ENCODE measurements at regions not wholly inside any gene's neighbourhood (a gene's known extent, or its start where the extent isn't known, plus 50 kb on each side); places are given as distances from the start of the nearest gene placed in this dataset.

- H3K4me1 ChIP-seq: no peaks in the 10 kb centered on the region
- no peaks in the 10 kb centered on the region for H3K36me3 ChIP-seq (replicated peaks in 1 of 2; ENCODE audit: insufficient read depth in 1 of 2, low read depth in 2 of 2)
- DNase-seq (no peak), ATAC-seq (no peak)
- H3K27me3 ChIP-seq: no peaks in the 10 kb centered on the region
- WGBS, 2 donors: 86 to 90% methylated on average over 3 of the region's 3 CpGs
- H3K27ac ChIP-seq: no peak overlapping the region
- no peaks in the 10 kb centered on the region for H3K9me3 ChIP-seq
- intact Hi-C loops (cut with DNase I): no loop called here
- no peak overlapping the region for H3K4me3 ChIP-seq
- no peak for TF ChIP-seq POLR2A (IDR thresholded peaks at IDR 0.05)
- TF ChIP-seq, protein P1, sequence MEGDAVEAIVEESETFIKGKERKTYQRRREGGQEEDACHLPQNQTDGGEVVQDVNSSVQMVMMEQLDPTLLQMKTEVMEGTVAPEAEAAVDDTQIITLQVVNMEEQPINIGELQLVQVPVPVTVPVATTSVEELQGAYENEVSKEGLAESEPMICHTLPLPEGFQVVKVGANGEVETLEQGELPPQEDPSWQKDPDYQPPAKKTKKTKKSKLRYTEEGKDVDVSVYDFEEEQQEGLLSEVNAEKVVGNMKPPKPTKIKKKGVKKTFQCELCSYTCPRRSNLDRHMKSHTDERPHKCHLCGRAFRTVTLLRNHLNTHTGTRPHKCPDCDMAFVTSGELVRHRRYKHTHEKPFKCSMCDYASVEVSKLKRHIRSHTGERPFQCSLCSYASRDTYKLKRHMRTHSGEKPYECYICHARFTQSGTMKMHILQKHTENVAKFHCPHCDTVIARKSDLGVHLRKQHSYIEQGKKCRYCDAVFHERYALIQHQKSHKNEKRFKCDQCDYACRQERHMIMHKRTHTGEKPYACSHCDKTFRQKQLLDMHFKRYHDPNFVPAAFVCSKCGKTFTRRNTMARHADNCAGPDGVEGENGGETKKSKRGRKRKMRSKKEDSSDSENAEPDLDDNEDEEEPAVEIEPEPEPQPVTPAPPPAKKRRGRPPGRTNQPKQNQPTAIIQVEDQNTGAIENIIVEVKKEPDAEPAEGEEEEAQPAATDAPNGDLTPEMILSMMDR (IDR thresholded peaks at IDR 0.05): no peak
Observed at GRCh38 chr1:22241250-22241649, 98.4 kb upstream of the WNT4 start.

DNA sequence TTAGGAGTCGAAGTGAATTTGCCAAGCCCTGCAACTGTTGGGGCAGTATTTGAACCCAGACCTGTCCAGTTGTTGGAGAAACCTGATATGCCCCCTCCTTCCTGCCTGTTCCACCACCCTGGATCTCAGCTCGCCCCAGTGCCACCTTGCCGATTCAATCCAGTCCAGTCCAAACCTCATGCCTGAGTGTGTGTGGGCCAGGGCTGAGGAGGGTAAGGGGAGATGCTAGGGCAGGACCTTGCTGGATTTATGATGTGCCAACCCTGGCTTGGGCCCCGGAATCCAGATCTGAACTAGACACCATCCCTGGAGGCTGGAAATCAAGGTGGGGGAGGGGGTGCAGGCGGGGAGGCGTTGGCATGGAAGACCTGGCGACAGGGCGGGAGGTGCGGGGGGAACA lies 98.9 kb upstream of the WNT4 start:
- ATAC-seq (no peak), DNase-seq (no peak)
- 85 to 87% methylated on average over 9 of the region's 9 CpGs for WGBS, 2 donors
- no peak overlapping the region for H3K4me3 ChIP-seq
- H3K9me3 ChIP-seq: no peaks in the 10 kb centered on the region
- H3K4me1 ChIP-seq: no peaks in the 10 kb centered on the region
- TF ChIP-seq POLR2A (IDR thresholded peaks at IDR 0.05): no peak
- TF ChIP-seq, protein P1 (IDR thresholded peaks at IDR 0.05): no peak
- H3K27ac ChIP-seq: no peak overlapping the region
- H3K36me3 ChIP-seq (replicated peaks in 1 of 2; ENCODE audit: insufficient read depth in 1 of 2, low read depth in 2 of 2): no peaks in the 10 kb centered on the region
- intact Hi-C loops (cut with DNase I): no loop called here
- H3K27me3 ChIP-seq: no peaks in the 10 kb centered on the region

DNA sequence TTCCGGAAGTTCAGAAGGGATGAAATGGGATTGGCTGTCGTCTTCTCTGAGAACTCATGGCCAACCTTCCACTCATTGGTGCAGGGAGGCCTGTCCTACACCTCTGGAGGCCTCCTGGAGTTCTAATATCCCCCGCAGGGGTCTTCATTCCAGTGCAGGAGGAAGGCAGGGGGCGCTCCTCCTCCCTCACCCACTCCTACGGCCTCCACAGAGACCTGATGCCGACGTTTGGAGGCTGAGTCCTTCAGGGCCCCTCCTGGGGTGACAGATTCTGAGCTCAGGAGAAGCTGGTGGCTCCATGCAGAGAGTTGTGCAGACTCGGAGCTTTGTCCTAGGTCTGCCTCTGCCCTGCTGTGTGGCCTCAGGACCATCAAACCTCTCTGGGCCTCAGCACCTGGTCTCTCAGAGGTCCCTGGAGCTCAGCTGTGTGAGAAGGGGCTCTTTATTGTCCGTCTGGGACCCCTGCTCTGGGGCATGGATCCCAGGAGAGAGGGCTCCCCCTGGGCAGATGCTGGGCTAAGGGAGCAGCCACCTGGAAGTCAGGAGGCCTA lies 102.3 kb upstream of the WNT4 start:
- WGBS, 2 donors: 79 to 82% methylated on average over 6 to 9 of the region's 9 CpGs
- Histone ChIP-seq H3K4me3 (no peak overlapping the region), H3K27me3 (no peaks in the 10 kb centered on the region)

GRCh38 chr1:22245726-22246125 lies 102.8 kb upstream of the WNT4 start:
- TF ChIP-seq, protein P1 (IDR thresholded peaks at IDR 0.05): no peak
- no peak for TF ChIP-seq POLR2A (IDR thresholded peaks at IDR 0.05)
- Histone ChIP-seq H3K27me3 (no peaks in the 10 kb centered on the region), H3K9me3 (no peaks in the 10 kb centered on the region), H3K4me3 (no peak overlapping the region), H3K36me3 (replicated peaks in 1 of 2; ENCODE audit: insufficient read depth in 1 of 2, low read depth in 2 of 2) (no peaks in the 10 kb centered on the region), H3K4me1 (no peaks in the 10 kb centered on the region), H3K27ac (no peak overlapping the region)
- DNase-seq (no peak), ATAC-seq (no peak)
- intact Hi-C loops (cut with DNase I): no loop called here
- WGBS, 2 donors: 65 to 78% methylated on average over 7 of the region's 8 CpGs

More for the DNA sequence above, 102.3 kb upstream of the WNT4 start:
- DNase-seq (no peak), ATAC-seq (no peak)
- Histone ChIP-seq H3K9me3 (no peaks in the 10 kb centered on the region), H3K4me1 (no peaks in the 10 kb centered on the region), H3K36me3 (replicated peaks in 1 of 2; ENCODE audit: insufficient read depth in 1 of 2, low read depth in 2 of 2) (no peaks in the 10 kb centered on the region), H3K27ac (no peak overlapping the region)
- TF ChIP-seq POLR2A (IDR thresholded peaks at IDR 0.05): no peak
- TF ChIP-seq, protein P1 (IDR thresholded peaks at IDR 0.05): no peak
- intact Hi-C loops (cut with DNase I): no loop called here

- H3K36me3 ChIP-seq (replicated peaks in 1 of 2; ENCODE audit: insufficient read depth in 1 of 2, low read depth in 2 of 2): no peaks in the 10 kb centered on the region
- TF ChIP-seq, protein P1 (IDR thresholded peaks at IDR 0.05): no peak
- no peak overlapping the region for H3K4me3 ChIP-seq
- H3K4me1 ChIP-seq: no peaks in the 10 kb centered on the region
- no peak for DNase-seq
- intact Hi-C loops (cut with DNase I): no loop called here
- ATAC-seq: no peak
- H3K27ac ChIP-seq: no peak overlapping the region
- WGBS, 2 donors: 68 to 84% methylated on average over 3 of the region's 3 CpGs
- no peaks in the 10 kb centered on the region for H3K27me3 ChIP-seq
- H3K9me3 ChIP-seq: no peaks in the 10 kb centered on the region
Observed at GRCh38 chr1:22246755-22247480, 104.0 kb upstream of the WNT4 start.
